H9 (cell line): ENCODE measurements at regions not wholly inside any gene's neighbourhood (a gene's known extent, or its start where the extent isn't known, plus 50 kb on each side); places are given as distances from the start of the nearest gene placed in this dataset.

ENCODE experiments used
- DNase-seq: peaks from one replicate; pipeline ENCODE4 v3.0.0-alpha.2; 2017
- H2AFZ ChIP-seq: one replicate; pipeline ENCODE4 v1.6.1; 2013; ENCODE audit warnings: mild to moderate bottlenecking, low read length, control low read depth, moderate library complexity
- H2AK5ac ChIP-seq: 2 replicates; pipeline ENCODE4 v1.6.1; 2013; ENCODE audit warnings: low read length, control low read depth, mixed read lengths; ENCODE audit not compliant: insufficient read length
- H2BK120ac ChIP-seq: one replicate; pipeline ENCODE4 v1.6.1; 2013; ENCODE audit warnings: low read depth, mild to moderate bottlenecking, low read length, control low read depth, inconsistent platforms; ENCODE audit not compliant: poor library complexity, severe bottlenecking
- H2BK12ac ChIP-seq: 2 replicates; pipeline ENCODE4 v1.6.1; 2013; ENCODE audit warnings: low read length, control low read depth, mixed read lengths, low read depth; ENCODE audit not compliant: insufficient read length
- H2BK15ac ChIP-seq: 2 replicates; pipeline ENCODE4 v1.6.1; 2013; ENCODE audit warnings: low read depth, low read length, control low read depth
- H2BK20ac ChIP-seq: one replicate; pipeline ENCODE4 v1.6.1; 2013; ENCODE audit warnings: low read depth, mild to moderate bottlenecking, low read length, control low read depth, inconsistent platforms; ENCODE audit not compliant: poor library complexity, severe bottlenecking
- H2BK5ac ChIP-seq: 2 replicates; pipeline ENCODE4 v1.6.1; 2013; ENCODE audit warnings: low read length, control low read depth, mixed read lengths; ENCODE audit not compliant: insufficient read length
- H3K14ac ChIP-seq: 2 replicates; pipeline ENCODE4 v1.6.1; 2013; ENCODE audit warnings: low read length, control low read depth; ENCODE audit not compliant: insufficient read depth
- H3K18ac ChIP-seq: 2 replicates; pipeline ENCODE4 v1.6.1; 2013; ENCODE audit warnings: low read depth, mild to moderate bottlenecking, mixed read lengths, low read length, control low read depth; ENCODE audit not compliant: insufficient read length
- H3K23ac ChIP-seq: 2 replicates; pipeline ENCODE4 v1.6.1; 2013; ENCODE audit warnings: low read length, control low read depth, mixed read lengths, low read depth; ENCODE audit not compliant: insufficient read length
- H3K23me2 ChIP-seq: 2 replicates; pipeline ENCODE4 v1.6.1; 2013; ENCODE audit warnings: low read depth, mild to moderate bottlenecking, mixed read lengths, low read length, control low read depth; ENCODE audit not compliant: insufficient read length, poor library complexity, severe bottlenecking
- H3K27ac ChIP-seq: 2 replicates; pipeline ENCODE4 v1.5.1; 2013; ENCODE audit warnings: low read length, control low read depth, mixed read lengths, low read depth; ENCODE audit not compliant: insufficient read length
- H3K27me3 ChIP-seq: 2 replicates; pipeline ENCODE4 v1.6.1; 2013; ENCODE audit warnings: low read length, control low read depth, inconsistent platforms; ENCODE audit not compliant: insufficient read depth
- H3K4ac ChIP-seq: 2 replicates; pipeline ENCODE4 v1.6.1; 2013; ENCODE audit warnings: low read depth, mild to moderate bottlenecking, control low read depth, inconsistent platforms, low read length, moderate library complexity
- H3K4me1 ChIP-seq: 2 replicates; pipeline ENCODE4 v1.6.1; 2013; ENCODE audit warnings: low read length, control low read depth, inconsistent platforms; ENCODE audit not compliant: insufficient read depth
- H3K4me2 ChIP-seq: 2 replicates; pipeline ENCODE4 v1.6.1; 2013; ENCODE audit warnings: low read length, control low read depth, mixed read lengths; ENCODE audit not compliant: insufficient read length, insufficient read depth
- H3K56ac ChIP-seq: 2 replicates; pipeline ENCODE4 v1.6.1; 2013; ENCODE audit warnings: low read depth, mild to moderate bottlenecking, mixed read lengths, low read length, control low read depth; ENCODE audit not compliant: insufficient read length
- H3K79me1 ChIP-seq: 2 replicates; pipeline ENCODE4 v1.6.1; 2013; ENCODE audit warnings: low read depth, mild to moderate bottlenecking, moderate library complexity, low read length, control low read depth, inconsistent platforms; ENCODE audit not compliant: insufficient read depth, poor library complexity, severe bottlenecking
- H3K79me2 ChIP-seq: 2 replicates; pipeline ENCODE4 v1.6.1; 2013; ENCODE audit warnings: low read length, control low read depth, inconsistent platforms; ENCODE audit not compliant: insufficient read depth
- H3K9ac ChIP-seq: 2 replicates; pipeline ENCODE4 v1.6.1; 2013; ENCODE audit warnings: low read length, control low read depth, mixed read lengths; ENCODE audit not compliant: insufficient read length; ENCODE audit errors: extremely low read depth
- H3K9me3 ChIP-seq: one replicate; pipeline ENCODE4 v1.6.1; 2013; ENCODE audit warnings: low read depth, low read length, inconsistent platforms; ENCODE audit not compliant: control insufficient read depth
- H3T11ph ChIP-seq: one replicate; pipeline ENCODE4 v1.6.1; 2013; ENCODE audit warnings: mild to moderate bottlenecking, low read length, control low read depth, inconsistent platforms
- H4K20me1 ChIP-seq: one replicate; pipeline ENCODE4 v1.6.1; 2013; ENCODE audit not compliant: control insufficient read depth, insufficient read length, insufficient read depth
- H4K5ac ChIP-seq: 2 replicates; pipeline ENCODE4 v1.6.1; 2013; ENCODE audit warnings: low read depth, mild to moderate bottlenecking, mixed read lengths, low read length, control low read depth; ENCODE audit not compliant: insufficient read length
- H4K8ac ChIP-seq: replicated peaks from 2 replicates; pipeline ENCODE4 v1.6.1; 2013; ENCODE audit warnings: low read length, control low read depth, mixed read lengths, low read depth; ENCODE audit not compliant: insufficient read length
- H4K91ac ChIP-seq: 2 replicates; pipeline ENCODE4 v1.6.1; 2013; ENCODE audit warnings: low read depth, mild to moderate bottlenecking, moderate library complexity, mixed read lengths, low read length, control low read depth; ENCODE audit not compliant: insufficient read length
- H3K27ac Mint-ChIP-seq, 3 experiments: 2 replicates in 2 of 3; 3 replicates in 1 of 3; pipeline ENCODE4 v1.8.0; 2020 to 2021; ENCODE audit warnings: mixed read lengths in 3 of 3, mild to moderate bottlenecking in 1 of 3, moderate library complexity in 1 of 3
- H3K27me3 Mint-ChIP-seq: 2 replicates; pipeline ENCODE4 v1.8.0; 2021; ENCODE audit warnings: low read depth, mild to moderate bottlenecking, moderate library complexity, mixed read lengths
- H3K36me3 Mint-ChIP-seq, 3 experiments: 2 replicates in 2 of 3; 3 replicates in 1 of 3; pipeline ENCODE4 v1.8.0; 2020 to 2021; ENCODE audit warnings: low read depth in 3 of 3, mixed read lengths in 3 of 3; ENCODE audit not compliant: insufficient read depth in 1 of 3
- H3K4me1 Mint-ChIP-seq, 2 experiments: 2 replicates each; pipeline ENCODE4 v1.8.0; 2020; ENCODE audit warnings: mixed read lengths in 2 of 2
- H3K4me3 Mint-ChIP-seq, 2 experiments: 2 replicates in 1 of 2; 3 replicates in 1 of 2; pipeline ENCODE4 v1.8.0; 2020 to 2021; ENCODE audit warnings: mild to moderate bottlenecking in 2 of 2, mixed read lengths in 2 of 2, moderate library complexity in 1 of 2
- H3K9me3 Mint-ChIP-seq, 2 experiments: 2 replicates in 1 of 2; 3 replicates in 1 of 2; pipeline ENCODE4 v1.8.0; 2020; ENCODE audit warnings: mild to moderate bottlenecking in 2 of 2, mixed read lengths in 2 of 2, moderate library complexity in 1 of 2
- CTCF ChIP-seq: fragments of 200-600 bp; sonication (generic); conservative IDR thresholded peaks from 3 replicates; pipeline ENCODE4 v1.8.0; 2021; ENCODE audit warnings: antibody characterized with exemption, mild to moderate bottlenecking
- WGBS: extraction: QIAGEN DNeasy Blood & Tissue Kit; methylation state at CpG from one replicate; pipeline ENCODE4 v1.1.7; 2013; ENCODE audit warnings: missing lambda C conversion rate, low lambda C conversion rate, mixed read lengths; ENCODE audit not compliant: insufficient read length; ENCODE audit errors: extremely low coverage; 5-methylcytosine and 5-hydroxymethylcytosine counted together

- no peaks in the 10 kb centered on the region for H3K9me3 ChIP-seq
- H2AK5ac ChIP-seq: no peak overlapping the region
- Mint-ChIP-seq H3K36me3 (peaks cover 0 to 4% (median 0%) of the 10 kb centered on the region in 3 experiments; a peak in 2 of 7 replicates), H3K4me1 (peaks cover 26 to 40% of the 10 kb centered on the region in 2 experiments), H3K9me3 (peaks cover 0 to 6% of the 10 kb centered on the region in 2 experiments), H3K27ac (no peak overlapping the region), H3K4me3 (no peak overlapping the region), H3K27me3 (peaks cover 29% of the 10 kb centered on the region)
- H3K4me1 ChIP-seq: peaks cover 3% of the 10 kb centered on the region; the same call in 1 of the 2 replicates
- no peak overlapping the region for H3K23ac ChIP-seq
- H2BK120ac ChIP-seq: no peak overlapping the region
- H3K79me2 ChIP-seq: no peaks in the 10 kb centered on the region
- no peak for TF ChIP-seq CTCF
- H3K56ac ChIP-seq: no peak overlapping the region
- no peak overlapping the region for H2AFZ ChIP-seq
- H4K8ac ChIP-seq: no peak overlapping the region
- H3K18ac ChIP-seq: no peak overlapping the region
- H3T11ph ChIP-seq: no peak overlapping the region
- no peak overlapping the region for H2BK20ac ChIP-seq
- WGBS: no CpG with 5 or more reads among the region's 8 CpGs
- no peak overlapping the region for H4K5ac ChIP-seq
- H3K23me2 ChIP-seq: no peaks in the 10 kb centered on the region
- H3K9ac ChIP-seq: no peak overlapping the region
- H3K27ac ChIP-seq: no peak overlapping the region
- no peak for DNase-seq
- no peak overlapping the region for H4K91ac ChIP-seq
- no peak overlapping the region for H2BK15ac ChIP-seq
- no peaks in the 10 kb centered on the region for H4K20me1 ChIP-seq
- H3K14ac ChIP-seq: no peak overlapping the region
- no peak overlapping the region for H2BK5ac ChIP-seq
- H3K79me1 ChIP-seq: no peaks in the 10 kb centered on the region
- H3K4ac ChIP-seq: no peak overlapping the region
- H3K4me2 ChIP-seq: no peak overlapping the region
- no peak overlapping the region for H2BK12ac ChIP-seq
- H3K27me3 ChIP-seq: no peaks in the 10 kb centered on the region
Observed at GRCh38 chr1:4963251-4963650, 308.8 kb downstream of the AJAP1 start.
